IMR-90 (cell line): ENCODE measurements at regions not wholly inside any gene's neighbourhood (a gene's known extent, or its start where the extent isn't known, plus 50 kb on each side); places are given as distances from the start of the nearest gene placed in this dataset.

ENCODE experiments used
- ATAC-seq: fragments of 200-7000 bp; cut with Tn5 transposase; 2 replicates; pipeline ENCODE4 v1.9.1; 2020; ENCODE audit warnings: low read depth, mild to moderate bottlenecking, moderate library complexity
- BruUV-seq: library from RNA; stranded (reverse); fragments of 400-500 nt; replicated peaks from 2 replicates; lab custom pipeline; 2021; lab: Mats Ljungman, UMichigan
- CTCF ChIA-PET: fragments of 300-600 bp; formaldehyde crosslinking; extraction: SDS; loops from one replicate; lab custom pipeline; 2021; ENCODE audit warnings: antibody characterized with exemption; lab: Yijun Ruan, JAX
- POLR2A ChIA-PET: fragments of 300-600 bp; sonication (Branson Sonifier 250); formaldehyde crosslinking; loops from one replicate; lab custom pipeline; 2022; ENCODE audit warnings: antibody characterized with exemption; ENCODE audit not compliant: unreplicated experiment; lab: Charles Lee
- DNase-seq: peaks from one replicate; pipeline ENCODE4 v3.0.0; 2013
- H2AFZ ChIP-seq: replicated peaks from 2 replicates; pipeline ENCODE3; 2013; ENCODE audit warnings: low read length, mild to moderate bottlenecking; ENCODE audit not compliant: poor library complexity
- H2AK5ac ChIP-seq: 2 replicates; pipeline ENCODE4 v1.6.1; 2013; ENCODE audit warnings: low read depth, low read length, inconsistent platforms
- H2AK9ac ChIP-seq: replicated peaks from 2 replicates; pipeline ENCODE3; 2013; ENCODE audit warnings: mild to moderate bottlenecking, low read depth, low read length, moderate library complexity; ENCODE audit not compliant: poor library complexity
- H2BK120ac ChIP-seq: 2 replicates; pipeline ENCODE4 v1.6.1; 2013; ENCODE audit warnings: low read depth, low read length, inconsistent platforms
- H2BK15ac ChIP-seq: 3 replicates; pipeline ENCODE4 v1.6.1; 2013; ENCODE audit warnings: low read depth, low read length, inconsistent platforms
- H2BK20ac ChIP-seq: 2 replicates; pipeline ENCODE4 v1.6.1; 2013; ENCODE audit warnings: low read depth, mild to moderate bottlenecking, inconsistent platforms, low read length, moderate library complexity
- H2BK5ac ChIP-seq: 2 replicates; pipeline ENCODE4 v1.6.1; 2013; ENCODE audit warnings: mild to moderate bottlenecking, low read depth, low read length, inconsistent platforms; ENCODE audit not compliant: poor library complexity, severe bottlenecking
- H3K14ac ChIP-seq: replicated peaks from 2 replicates; pipeline ENCODE4 v1.6.1; 2013; ENCODE audit warnings: low read depth, low read length, inconsistent platforms
- H3K18ac ChIP-seq: 2 replicates; pipeline ENCODE4 v1.6.1; 2013; ENCODE audit warnings: low read depth, low read length, control low read depth
- H3K23ac ChIP-seq: 2 replicates; pipeline ENCODE4 v1.6.1; 2013; ENCODE audit warnings: low read depth, low read length, inconsistent platforms
- H3K27ac ChIP-seq: 2 replicates; pipeline ENCODE4 v1.5.1; 2013; ENCODE audit warnings: mild to moderate bottlenecking, control low read depth, low read length; ENCODE audit not compliant: insufficient read depth
- H3K27me3 ChIP-seq: 2 replicates; pipeline ENCODE4 v1.6.1; 2013; ENCODE audit warnings: low read length; ENCODE audit not compliant: control insufficient read depth, insufficient read depth
- H3K36me3 ChIP-seq: 2 replicates; pipeline ENCODE4 v1.6.1; 2013; ENCODE audit warnings: low read length, mixed read lengths; ENCODE audit not compliant: control insufficient read depth, insufficient read depth
- H3K4ac ChIP-seq: 2 replicates; pipeline ENCODE4 v1.6.1; 2013; ENCODE audit warnings: low read depth, low read length, inconsistent platforms
- H3K4me1 ChIP-seq: 2 replicates; pipeline ENCODE4 v1.6.1; 2013; ENCODE audit warnings: low read length, mixed read lengths; ENCODE audit not compliant: control insufficient read depth, insufficient read depth
- H3K4me2 ChIP-seq: 2 replicates; pipeline ENCODE4 v1.6.1; 2013; ENCODE audit warnings: low read depth, mild to moderate bottlenecking, control low read depth, low read length, moderate library complexity
- H3K4me3 ChIP-seq: 2 replicates; pipeline ENCODE4 v1.5.1; 2013; ENCODE audit warnings: low read depth, mild to moderate bottlenecking, control low read depth, low read length, moderate library complexity; ENCODE audit not compliant: insufficient read depth
- H3K56ac ChIP-seq: 2 replicates; pipeline ENCODE4 v1.6.1; 2013; ENCODE audit warnings: low read length, inconsistent platforms; ENCODE audit not compliant: insufficient read depth; ENCODE audit errors: extremely low read depth
- H3K79me1 ChIP-seq, 2 experiments: 2 replicates each; pipeline ENCODE4 v1.6.1; 2013; ENCODE audit warnings: low read length in 2 of 2, inconsistent platforms in 1 of 2, low read depth in 1 of 2
- H3K9ac ChIP-seq: 2 replicates; pipeline ENCODE4 v1.6.1; 2013; ENCODE audit warnings: low read depth, low read length, control low read depth
- H3K9me1 ChIP-seq: 2 replicates; pipeline ENCODE4 v1.6.1; 2013; ENCODE audit warnings: low read length, inconsistent platforms; ENCODE audit not compliant: insufficient read depth
- H3K9me3 ChIP-seq: 2 replicates; pipeline ENCODE4 v1.6.1; 2013; ENCODE audit warnings: low read length; ENCODE audit not compliant: control insufficient read depth, insufficient read depth
- H4K20me1 ChIP-seq: 2 replicates; pipeline ENCODE4 v1.6.1; 2013; ENCODE audit warnings: low read length, inconsistent platforms; ENCODE audit not compliant: insufficient read depth
- H4K5ac ChIP-seq: 2 replicates; pipeline ENCODE4 v1.6.1; 2013; ENCODE audit warnings: mild to moderate bottlenecking, low read depth, low read length, control low read depth
- H4K8ac ChIP-seq, 2 experiments: 2 replicates each; pipeline ENCODE4 v1.6.1; 2013; ENCODE audit warnings: low read depth in 2 of 2, low read length in 2 of 2, control low read depth in 1 of 2, inconsistent platforms in 1 of 2
- H4K91ac ChIP-seq: 2 replicates; pipeline ENCODE4 v1.6.1; 2013; ENCODE audit warnings: low read depth, low read length, inconsistent platforms; ENCODE audit not compliant: insufficient read depth
- BHLHE40 ChIP-seq: fragments of 150-350 bp; IDR thresholded peaks from 2 replicates; pipeline ENCODE4 v1.6.1; 2016; ENCODE audit warnings: mild to moderate bottlenecking, low read depth, low read length
- CEBPB ChIP-seq: IDR thresholded peaks from 2 replicates; pipeline ENCODE4 v1.6.1; 2012; ENCODE audit warnings: low read depth, low read length, improper control_type of control experiment
- CHD1 ChIP-seq: IDR thresholded peaks from 2 replicates; pipeline ENCODE4 v1.6.1; 2012; ENCODE audit warnings: low read depth, low read length, improper control_type of control experiment
- CTCF ChIP-seq: conservative IDR thresholded peaks from 2 replicates; pipeline ENCODE4 v1.5.1; 2012; ENCODE audit warnings: mild to moderate bottlenecking, low read depth, low read length, improper control_type of control experiment
- ELK1 ChIP-seq: fragments of 150-350 bp; IDR thresholded peaks from 2 replicates; pipeline ENCODE4 v1.6.1; 2016; ENCODE audit warnings: low read depth, mild to moderate bottlenecking, low read length, moderate library complexity, borderline replicate concordance
- FOS ChIP-seq: fragments of 150-350 bp; IDR thresholded peaks from 2 replicates; pipeline ENCODE4 v1.6.1; 2016; ENCODE audit warnings: low read depth, low read length
- MAFK ChIP-seq: IDR thresholded peaks from 2 replicates; pipeline ENCODE4 v1.6.1; 2012; ENCODE audit warnings: low read depth, low read length, improper control_type of control experiment
- MAZ ChIP-seq: IDR thresholded peaks from 2 replicates; pipeline ENCODE4 v1.6.1; 2012; ENCODE audit warnings: low read depth, mild to moderate bottlenecking, low read length, improper control_type of control experiment, moderate library complexity, borderline replicate concordance
- MXI1 ChIP-seq: IDR thresholded peaks from 2 replicates; pipeline ENCODE4 v1.6.1; 2012; ENCODE audit warnings: low read depth, mild to moderate bottlenecking, low read length, moderate library complexity, borderline replicate concordance
- NFE2L2 ChIP-seq: fragments of 150-350 bp; IDR thresholded peaks from 2 replicates; pipeline ENCODE4 v1.6.1; 2016; ENCODE audit warnings: low read depth, mild to moderate bottlenecking, low read length
- POLR2A ChIP-seq: IDR thresholded peaks from 2 replicates; pipeline ENCODE4 v1.6.1; 2012; ENCODE audit warnings: mild to moderate bottlenecking, low read depth, low read length
- RAD21 ChIP-seq: IDR thresholded peaks from 2 replicates; pipeline ENCODE4 v1.6.1; 2012; ENCODE audit warnings: low read length, improper control_type of control experiment
- RCOR1 ChIP-seq: IDR thresholded peaks from 2 replicates; pipeline ENCODE4 v1.6.1; 2012; ENCODE audit warnings: mild to moderate bottlenecking, low read length, improper control_type of control experiment; ENCODE audit not compliant: insufficient replicate concordance
- RFX5 ChIP-seq: IDR thresholded peaks from 2 replicates; pipeline ENCODE4 v1.8.0; 2012; ENCODE audit warnings: low read depth, mild to moderate bottlenecking, low read length, moderate library complexity
- SMC3 ChIP-seq: fragments of 150-350 bp; IDR thresholded peaks from 2 replicates; pipeline ENCODE4 v1.6.1; 2016; ENCODE audit warnings: low read depth, mild to moderate bottlenecking, antibody characterized with exemption, low read length, moderate library complexity
- USF2 ChIP-seq: fragments of 150-350 bp; IDR thresholded peaks from 2 replicates; pipeline ENCODE4 v1.6.1; 2017; ENCODE audit warnings: mild to moderate bottlenecking, antibody characterized with exemption, low read length, low read depth
- WGBS, 2 experiments: methylation state at CpG; one replicate each; pipeline versions ENCODE4 v1.1.5 to v1.1.7; 2013; ENCODE audit warnings: missing lambda C conversion rate in 2 of 2; ENCODE audit not compliant: insufficient read length in 1 of 2; ENCODE audit errors: extremely low coverage in 2 of 2; 5-methylcytosine and 5-hydroxymethylcytosine counted together
- dilution Hi-C: fragments of 300-500 bp; cut with HindIII; formaldehyde crosslinking; loops from one replicate; pipeline ENCODE4 v1.14.3; 2018; ENCODE audit warnings: low sequenced_read_pairs; ENCODE audit not compliant: unreplicated experiment
- in situ Hi-C: fragments of 300-500 bp; cut with MboI; formaldehyde crosslinking; loops from 3 replicates; pipeline ENCODE4 v1.14.3; 2019; ENCODE audit warnings: low sequenced_read_pairs, inconsistent platforms, mixed read lengths
- intact Hi-C: fragments of 100-400 bp; cut with micrococcal nuclease; formaldehyde crosslinking; loops from 2 replicates; pipeline ENCODE4 v1.10.0; 2022

GRCh38 chr6:169850154-169850553, 98.7 kb downstream of the ERMARD start:
- ChIA-PET POLR2A (no interaction called here), CTCF (no interaction called here)
- Histone ChIP-seq H4K91ac (no peak overlapping the region), H3K4me2 (no peak overlapping the region), H3K79me1 (no peaks in the 10 kb centered on the region), H3K9me1 (no peaks in the 10 kb centered on the region), H3K14ac (no peak overlapping the region), H2AK5ac (no peak overlapping the region), H3K27me3 (no peaks in the 10 kb centered on the region), H4K5ac (no peak overlapping the region), H3K4ac (no peak overlapping the region), H2BK20ac (no peak overlapping the region), H3K56ac (no peak overlapping the region), H3K9ac (no peak overlapping the region), H2BK5ac (no peak overlapping the region), H2AFZ (no peak overlapping the region), H2BK15ac (no peak overlapping the region), H3K9me3 (peaks cover 26% of the 10 kb centered on the region; the same call in 1 of the 2 replicates), H3K36me3 (no peaks in the 10 kb centered on the region), H3K4me3 (no peak overlapping the region), H2BK120ac (no peak overlapping the region), H3K27ac (no peak overlapping the region), H4K20me1 (no peaks in the 10 kb centered on the region), H3K4me1 (no peaks in the 10 kb centered on the region), H4K8ac (no peak overlapping the region), H3K23ac (no peak overlapping the region), H3K18ac (no peak overlapping the region), H2AK9ac (no peak overlapping the region)
- intact Hi-C loops: no loop called here
- 66% methylated on average over 5 of the region's 10 CpGs; no CpG with 5 or more reads in 1 of the 2 experiments for WGBS, 2 experiments
- dilution Hi-C loops: no loop called here
- in situ Hi-C loops: no loop called here
- DNase-seq: no peak
- no TSS peak for BruUV-seq
- ATAC-seq: no peak
- TF ChIP-seq MAFK (no peak), BHLHE40 (no peak), MXI1 (no peak), SMC3 (no peak), NFE2L2 (no peak), CTCF (no peak), CEBPB (no peak), MAZ (no peak), RCOR1 (no peak), ELK1 (no peak), CHD1 (no peak), RFX5 (no peak), RAD21 (no peak), POLR2A (no peak), FOS (no peak), USF2 (no peak)
